ENCODE measurements at regions not wholly inside any gene's neighbourhood (a gene's known extent, or its start where the extent isn't known, plus 50 kb on each side); places are given as distances from the start of the nearest gene placed in this dataset.

DNA sequence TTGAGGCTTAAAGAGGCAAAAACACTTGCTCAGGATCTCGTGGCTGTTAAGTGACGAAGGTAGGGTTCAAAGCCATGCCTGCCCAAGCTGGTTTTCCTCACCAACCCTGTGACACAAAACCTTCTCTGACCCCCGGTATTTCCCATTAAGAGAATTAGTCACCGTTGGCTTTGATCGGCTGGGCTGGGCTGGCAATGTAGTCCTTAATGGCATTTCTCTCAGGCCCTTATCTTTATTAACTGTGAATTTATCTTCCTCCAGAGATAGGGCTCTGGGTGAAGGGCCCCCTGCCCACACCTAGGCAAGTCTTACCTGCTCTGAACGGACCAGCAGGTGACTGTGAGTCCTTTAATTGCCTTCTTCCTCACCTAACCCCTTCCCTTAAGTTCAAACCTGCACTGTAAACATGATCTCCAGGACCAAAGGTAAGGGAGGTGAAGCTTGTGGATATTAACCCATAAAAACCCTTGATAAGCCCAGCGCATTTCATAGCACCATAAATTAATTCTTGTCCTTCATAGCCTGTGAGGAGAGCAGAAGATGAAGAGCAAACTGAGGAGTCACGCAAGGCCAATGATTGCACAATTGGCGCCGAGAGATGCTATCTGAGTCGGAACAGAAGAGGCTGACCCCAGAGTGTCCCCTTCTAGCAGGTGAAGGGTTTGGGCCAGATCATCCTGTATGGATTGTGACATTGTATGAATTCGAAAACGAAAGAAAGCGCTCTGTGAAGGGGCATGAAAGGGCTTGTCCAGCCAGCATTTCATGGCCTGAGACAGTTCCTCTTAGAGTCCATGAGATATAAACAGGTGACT, 790.8 kb upstream of the TBX3 start:
- no peaks in the 10 kb centered on the region for H3K27me3 ChIP-seq (ENCODE audit: control insufficient read depth in 4 of 4, insufficient read depth in 4 of 4, low read length in 3 of 4)

More for the DNA sequence above, 790.8 kb upstream of the TBX3 start:
- H3K4me3 ChIP-seq (ENCODE audit: low read depth in 1 of 3, low read length in 3 of 3): no peak overlapping the region
- DNase-seq (ENCODE audit: low spot score): no peak
- no peaks in the 10 kb centered on the region for H3K36me3 ChIP-seq (ENCODE audit: control insufficient read depth in 4 of 4, insufficient read depth in 3 of 4, low read depth in 1 of 4, low read length in 3 of 4)
- no peak for TF ChIP-seq RXRA (IDR thresholded peaks at IDR 0.05)
- no peak for TF ChIP-seq TAF1 (conservative IDR thresholded peaks at IDR 0.05)
- no peak for TF ChIP-seq FOXA2 (IDR thresholded peaks at IDR 0.05)
- no peak for TF ChIP-seq CTCF (IDR thresholded peaks at IDR 0.05; ENCODE audit: low read depth, low read length, missing input control)
- no peak for TF ChIP-seq YY1 (IDR thresholded peaks at IDR 0.05)
- no peak for TF ChIP-seq JUND (IDR thresholded peaks at IDR 0.05)
- no peak for TF ChIP-seq RAD21 (IDR thresholded peaks at IDR 0.05)
- TF ChIP-seq EGR1 (IDR thresholded peaks at IDR 0.05; ENCODE audit: low read depth in 2 of 2): no peak
- no peak for TF ChIP-seq REST (IDR thresholded peaks at IDR 0.05)
- TF ChIP-seq FOXA1 (IDR thresholded peaks at IDR 0.05): no peak
- TF ChIP-seq, protein P1, sequence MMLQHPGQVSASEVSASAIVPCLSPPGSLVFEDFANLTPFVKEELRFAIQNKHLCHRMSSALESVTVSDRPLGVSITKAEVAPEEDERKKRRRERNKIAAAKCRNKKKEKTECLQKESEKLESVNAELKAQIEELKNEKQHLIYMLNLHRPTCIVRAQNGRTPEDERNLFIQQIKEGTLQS (IDR thresholded peaks at IDR 0.05): no peak
- no peaks in the 10 kb centered on the region for H3K4me1 ChIP-seq (ENCODE audit: control insufficient read depth in 4 of 4, insufficient read depth in 4 of 4, low read length in 3 of 4)
- no peak overlapping the region for H3K27ac ChIP-seq (ENCODE audit: low read depth in 1 of 2, low read length in 2 of 2)
- 79% methylated on average over 14 of the region's 14 CpGs for WGBS
- H3K9ac ChIP-seq (ENCODE audit: low read depth in 1 of 2, low read length in 2 of 2): no peak overlapping the region
- no peaks in the 10 kb centered on the region for H3K9me3 ChIP-seq (ENCODE audit: control insufficient read depth in 4 of 4, low read length in 3 of 4)

Measured in liver (tissue), 8 donors.